GM12892 (cell line): ENCODE measurements at regions not wholly inside any gene's neighbourhood (a gene's known extent, or its start where the extent isn't known, plus 50 kb on each side); places are given as distances from the start of the nearest gene placed in this dataset.

ENCODE experiments used
- POLR2A ChIP-seq: IDR thresholded peaks from 2 replicates; pipeline ENCODE4 v1.6.1; 2011; ENCODE audit warnings: low read depth, low read length, control low read depth
- POLR2AphosphoS5 ChIP-seq: IDR thresholded peaks from 2 replicates; pipeline ENCODE4 v1.6.1; 2011; ENCODE audit warnings: low read depth, low read length, control low read depth
- TAF1 ChIP-seq: IDR thresholded peaks from 2 replicates; pipeline ENCODE4 v1.6.1; 2011; ENCODE audit warnings: low read depth, mild to moderate bottlenecking, control low read depth, low read length, borderline replicate concordance

DNA sequence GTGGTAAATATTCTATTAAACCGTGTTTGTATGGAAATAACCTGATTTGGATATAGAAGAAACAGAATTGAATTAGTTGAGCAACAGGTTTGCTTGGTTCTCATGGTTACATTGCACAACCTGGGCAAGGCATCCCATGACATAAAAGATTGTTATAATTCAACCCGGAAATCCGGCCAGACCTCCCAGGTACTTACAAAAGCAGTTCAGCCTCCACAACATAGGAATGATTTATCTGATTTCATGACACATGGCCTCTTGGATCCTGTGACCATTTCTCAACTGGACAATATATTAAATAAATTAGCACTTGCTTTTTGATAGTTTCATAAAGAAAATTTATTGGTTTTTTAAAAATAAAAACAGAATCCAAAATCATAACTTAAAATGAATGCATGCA lies 55.1 kb upstream of the PTPN12 start:
- TF ChIP-seq POLR2AphosphoS5 (no peak), POLR2A (no peak), TAF1 (no peak)
